Keratinocyte (primary cell): ENCODE measurements at regions not wholly inside any gene's neighbourhood (a gene's known extent, or its start where the extent isn't known, plus 50 kb on each side); places are given as distances from the start of the nearest gene placed in this dataset.

ENCODE experiments used
- DNase-seq: peaks from one replicate; pipeline ENCODE4 v3.0.0-alpha.2; 2011; ENCODE audit warnings: low read depth, missing footprints, low spot score
- FAIRE-seq: peaks from 2 replicates; lab custom pipeline; 2011; peaks lifted over from hg19 to GRCh38; lab: Jason Lieb, UNC
- H2AFZ ChIP-seq: 2 replicates; pipeline ENCODE4 v1.6.0; 2012; ENCODE audit warnings: low read length, control low read depth, inconsistent platforms; ENCODE audit not compliant: control insufficient read depth
- H3K27ac ChIP-seq: 2 replicates; pipeline ENCODE4 v1.5.1; 2011; ENCODE audit warnings: low read length; ENCODE audit not compliant: control insufficient read depth, insufficient read depth
- H3K27me3 ChIP-seq: 3 replicates; pipeline ENCODE4 v1.6.0; 2011; ENCODE audit warnings: low read length; ENCODE audit not compliant: control insufficient read depth, insufficient read depth; ENCODE audit errors: extremely low read depth
- H3K36me3 ChIP-seq, 2 experiments: 2 replicates in 1 of 2; 3 replicates in 1 of 2; pipeline ENCODE4 v1.5.1; 2011; ENCODE audit warnings: low read length in 2 of 2, mild to moderate bottlenecking in 1 of 2; ENCODE audit not compliant: control insufficient read depth in 2 of 2, insufficient read depth in 2 of 2; ENCODE audit errors: extremely low read depth in 1 of 2
- H3K4me1 ChIP-seq: 3 replicates; pipeline ENCODE4 v1.5.1; 2011; ENCODE audit warnings: low read length; ENCODE audit not compliant: control insufficient read depth, insufficient read depth; ENCODE audit errors: extremely low read depth
- H3K4me2 ChIP-seq: 3 replicates; pipeline ENCODE4 v1.6.0; 2011; ENCODE audit warnings: low read depth, low read length; ENCODE audit not compliant: control insufficient read depth, insufficient read depth; ENCODE audit errors: extremely low read depth
- H3K4me3 ChIP-seq, 3 experiments: fragments of 200-600 bp in 1 of 3; sonication (generic) in 1 of 3; 2 replicates in 2 of 3; 3 replicates in 1 of 3; pipeline ENCODE4 v1.5.1; 2011 to 2016; ENCODE audit warnings: low read length in 3 of 3, mild to moderate bottlenecking in 3 of 3, control low read depth in 2 of 3, inconsistent platforms in 1 of 3, low read depth in 1 of 3, mixed read lengths in 1 of 3, mixed run types in 1 of 3, moderate library complexity in 1 of 3; ENCODE audit not compliant: control insufficient read depth in 2 of 3, insufficient read depth in 2 of 3; ENCODE audit errors: extremely low read depth in 1 of 3
- H3K79me2 ChIP-seq: 2 replicates; pipeline ENCODE4 v1.6.0; 2012; ENCODE audit warnings: low read length; ENCODE audit not compliant: control insufficient read depth, insufficient read depth
- H3K9ac ChIP-seq: 3 replicates; pipeline ENCODE4 v1.6.0; 2011; ENCODE audit warnings: low read length; ENCODE audit not compliant: control insufficient read depth, insufficient read depth; ENCODE audit errors: extremely low read depth
- H3K9me1 ChIP-seq: 3 replicates; pipeline ENCODE4 v1.6.0; 2011; ENCODE audit warnings: low read length; ENCODE audit not compliant: control insufficient read depth, insufficient read depth; ENCODE audit errors: extremely low read depth
- H3K9me3 ChIP-seq: 2 replicates; pipeline ENCODE4 v1.5.1; 2012; ENCODE audit warnings: low read depth, low read length; ENCODE audit not compliant: control insufficient read depth
- H4K20me1 ChIP-seq: 3 replicates; pipeline ENCODE4 v1.6.0; 2011; ENCODE audit warnings: low read length; ENCODE audit not compliant: control insufficient read depth, insufficient read depth; ENCODE audit errors: extremely low read depth
- EZH2 ChIP-seq: IDR thresholded peaks from one replicate; pipeline ENCODE4 v1.6.1; 2012; ENCODE audit warnings: inconsistent platforms, mild to moderate bottlenecking, low read length, moderate library complexity
- dilution Hi-C: fragments of 300-500 bp; cut with MboI; formaldehyde crosslinking; loops from one replicate; pipeline ENCODE4 v1.7.0; 2020; ENCODE audit warnings: low sequenced_read_pairs; ENCODE audit not compliant: extremely low pct_ligation_motif_present
- TF ChIP-seq, protein P1 (sequence below), 3 experiments: IDR thresholded peaks in 1 of 3; conservative IDR thresholded peaks in 1 of 3; optimal IDR thresholded peaks in 1 of 3; 2 replicates in 2 of 3; 3 replicates in 1 of 3; pipeline versions ENCODE3 to v1.5.1; 2011; ENCODE audit warnings: low read length in 3 of 3, mild to moderate bottlenecking in 3 of 3, moderate library complexity in 2 of 3, control low read depth in 1 of 3, inconsistent platforms in 1 of 3; ENCODE audit not compliant: insufficient read depth in 2 of 3; ENCODE audit errors: extremely low read depth in 1 of 3

DNA sequence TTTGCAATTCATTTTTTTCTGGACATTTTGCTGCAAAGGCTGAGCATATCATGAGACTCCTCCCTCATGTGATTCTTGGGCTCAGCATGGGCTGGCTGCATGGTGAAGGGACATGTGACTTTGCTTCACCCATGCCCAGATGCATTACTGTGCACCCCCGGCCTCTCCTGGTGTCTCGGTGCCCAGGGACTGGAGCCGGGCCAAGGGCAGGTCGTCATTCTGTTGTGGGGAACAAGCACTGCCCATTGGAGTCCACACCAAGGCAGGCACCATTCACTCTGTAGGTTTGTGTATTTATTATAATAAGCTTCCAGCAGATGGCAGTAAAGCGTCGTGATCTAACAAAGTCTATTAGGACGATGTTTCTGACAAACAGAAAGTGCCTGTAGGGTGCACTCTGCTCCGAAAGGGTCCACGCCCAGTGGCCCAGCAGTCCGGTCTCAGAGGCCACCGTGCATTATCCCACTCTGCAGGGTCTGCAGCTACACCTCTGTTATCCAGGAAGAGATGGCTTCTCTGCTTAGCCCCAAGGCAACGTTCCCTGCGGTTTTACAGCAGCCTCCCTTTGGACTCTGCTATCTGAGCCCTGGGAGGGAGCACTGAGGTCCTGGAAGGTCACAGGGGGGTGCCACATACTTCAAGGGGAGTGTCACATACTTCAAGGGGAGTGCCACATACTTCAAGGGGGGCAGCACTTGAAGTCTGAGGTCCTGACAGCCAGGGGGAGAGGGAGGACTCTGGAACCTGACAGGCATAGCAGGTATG, 219.6 kb downstream of the TSN start:
- no peak overlapping the region for H3K9ac ChIP-seq
- H2AFZ ChIP-seq: no peak overlapping the region
- peak; percentile 1 for DNase-seq
- no peaks in the 10 kb centered on the region for H4K20me1 ChIP-seq
- H3K36me3 ChIP-seq: no peaks in the 10 kb centered on the region
- no peaks in the 10 kb centered on the region for H3K9me1 ChIP-seq
- no peaks in the 10 kb centered on the region for H3K79me2 ChIP-seq
- H3K27ac ChIP-seq: no peak overlapping the region
- peak overlapping the region; percentile 19 for H3K4me2 ChIP-seq
- dilution Hi-C loops: no loop called here
- FAIRE-seq: peak; percentile 23
- no peak for TF ChIP-seq EZH2
- TF ChIP-seq, protein P1, sequence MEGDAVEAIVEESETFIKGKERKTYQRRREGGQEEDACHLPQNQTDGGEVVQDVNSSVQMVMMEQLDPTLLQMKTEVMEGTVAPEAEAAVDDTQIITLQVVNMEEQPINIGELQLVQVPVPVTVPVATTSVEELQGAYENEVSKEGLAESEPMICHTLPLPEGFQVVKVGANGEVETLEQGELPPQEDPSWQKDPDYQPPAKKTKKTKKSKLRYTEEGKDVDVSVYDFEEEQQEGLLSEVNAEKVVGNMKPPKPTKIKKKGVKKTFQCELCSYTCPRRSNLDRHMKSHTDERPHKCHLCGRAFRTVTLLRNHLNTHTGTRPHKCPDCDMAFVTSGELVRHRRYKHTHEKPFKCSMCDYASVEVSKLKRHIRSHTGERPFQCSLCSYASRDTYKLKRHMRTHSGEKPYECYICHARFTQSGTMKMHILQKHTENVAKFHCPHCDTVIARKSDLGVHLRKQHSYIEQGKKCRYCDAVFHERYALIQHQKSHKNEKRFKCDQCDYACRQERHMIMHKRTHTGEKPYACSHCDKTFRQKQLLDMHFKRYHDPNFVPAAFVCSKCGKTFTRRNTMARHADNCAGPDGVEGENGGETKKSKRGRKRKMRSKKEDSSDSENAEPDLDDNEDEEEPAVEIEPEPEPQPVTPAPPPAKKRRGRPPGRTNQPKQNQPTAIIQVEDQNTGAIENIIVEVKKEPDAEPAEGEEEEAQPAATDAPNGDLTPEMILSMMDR (optimal IDR thresholded peaks at IDR 0.05 in 1 of 3, IDR thresholded peaks at IDR 0.05 in 1 of 3, conservative IDR thresholded peaks at IDR 0.05 in 1 of 3; ENCODE audit: extremely low read depth in 1 of 3, insufficient read depth in 2 of 3, low read length in 3 of 3): peak; percentile 47 to 57 (median 54)
- no peaks in the 10 kb centered on the region for H3K9me3 ChIP-seq
- H3K27me3 ChIP-seq: no peaks in the 10 kb centered on the region
- H3K4me3 ChIP-seq: no peak overlapping the region
- H3K4me1 ChIP-seq: no peaks in the 10 kb centered on the region

DNA sequence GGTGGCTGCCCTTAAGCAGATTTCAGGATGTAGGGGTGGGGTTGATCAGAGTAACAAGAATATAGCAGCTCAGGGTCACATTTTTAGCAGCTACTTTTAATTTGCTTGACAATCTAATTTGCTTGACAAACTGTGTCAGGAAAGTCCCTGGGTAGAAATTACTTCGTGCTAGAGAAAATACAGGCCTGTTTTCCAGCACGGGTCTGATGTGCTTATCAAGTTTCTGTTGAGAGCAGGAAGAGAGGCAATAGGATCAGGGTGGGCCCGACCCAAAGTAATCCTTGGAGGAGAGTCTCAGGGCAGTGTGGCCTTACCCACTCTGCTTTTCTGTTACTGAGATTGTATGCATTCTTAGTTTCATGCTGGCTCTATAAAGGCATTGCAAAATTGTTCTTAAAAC, 221.5 kb downstream of the TSN start:
- H3K4me2 ChIP-seq: no peak overlapping the region
- no peaks in the 10 kb centered on the region for H4K20me1 ChIP-seq
- TF ChIP-seq EZH2: no peak
- TF ChIP-seq, protein P1 (optimal IDR thresholded peaks at IDR 0.05 in 1 of 3, IDR thresholded peaks at IDR 0.05 in 1 of 3, conservative IDR thresholded peaks at IDR 0.05 in 1 of 3; ENCODE audit: extremely low read depth in 1 of 3, insufficient read depth in 2 of 3, low read length in 3 of 3): no peak
- no peak overlapping the region for H2AFZ ChIP-seq
- H3K79me2 ChIP-seq: no peaks in the 10 kb centered on the region
- no peak for DNase-seq
- no peaks in the 10 kb centered on the region for H3K36me3 ChIP-seq
- no peaks in the 10 kb centered on the region for H3K9me1 ChIP-seq
- no peaks in the 10 kb centered on the region for H3K9me3 ChIP-seq
- dilution Hi-C loops: no loop called here
- no peaks in the 10 kb centered on the region for H3K27me3 ChIP-seq
- no peaks in the 10 kb centered on the region for H3K4me1 ChIP-seq
- no peak overlapping the region for H3K27ac ChIP-seq
- no peak overlapping the region for H3K9ac ChIP-seq
- H3K4me3 ChIP-seq: no peak overlapping the region
- FAIRE-seq: no peak
